Fibroblast of lung (primary cell): ENCODE measurements at regions not wholly inside any gene's neighbourhood (a gene's known extent, or its start where the extent isn't known, plus 50 kb on each side); places are given as distances from the start of the nearest gene placed in this dataset.

Experiments used
- CTCF ChIP-seq, 2 donors: IDR thresholded peaks in 1 of 2; conservative IDR thresholded peaks in 1 of 2; 1 replicate in 1 of 2; 2 replicates in 1 of 2; pipeline ENCODE4 v1.5.1; 2011 to 2012; ENCODE audit warnings: low read length in 2 of 2, control low read depth in 1 of 2, inconsistent platforms in 1 of 2, low read depth in 1 of 2, mild to moderate bottlenecking in 1 of 2
- EZH2 ChIP-seq: IDR thresholded peaks from 2 replicates; pipeline ENCODE4 v1.5.1; 2012; ENCODE audit warnings: low read length, control low read depth, mild to moderate bottlenecking; ENCODE audit errors: missing control alignments

GRCh38 chr3:39641274-39641673 lies 168.1 kb upstream of the MYRIP start:
- TF ChIP-seq CTCF (conservative IDR thresholded peaks at IDR 0.05 in 1 of 2, IDR thresholded peaks at IDR 0.05 in 1 of 2; ENCODE audit: low read depth in 1 of 2, low read length in 2 of 2) (no peak), EZH2 (no peak)
